AG10803 (cell line): ENCODE measurements at regions not wholly inside any gene's neighbourhood (a gene's known extent, or its start where the extent isn't known, plus 50 kb on each side); places are given as distances from the start of the nearest gene placed in this dataset.
"Not testable (repeated sequence)": the region's sequence is repeated elsewhere in the genome, so short reads cannot be mapped to it uniquely, and the experiment has no call there.

ENCODE experiments used
- DNase-seq: peaks from one replicate; pipeline ENCODE4 v3.0.0; 2010; ENCODE audit warnings: low read depth
- H3K4me3 ChIP-seq: 2 replicates; pipeline ENCODE4 v1.5.1; 2011; ENCODE audit warnings: mild to moderate bottlenecking, low read length, control low read depth
- TF ChIP-seq, protein P1 (sequence below): conservative IDR thresholded peaks from 2 replicates; pipeline ENCODE4 v1.5.1; 2011; ENCODE audit warnings: mild to moderate bottlenecking, low read length, control low read depth, inconsistent platforms

DNA sequence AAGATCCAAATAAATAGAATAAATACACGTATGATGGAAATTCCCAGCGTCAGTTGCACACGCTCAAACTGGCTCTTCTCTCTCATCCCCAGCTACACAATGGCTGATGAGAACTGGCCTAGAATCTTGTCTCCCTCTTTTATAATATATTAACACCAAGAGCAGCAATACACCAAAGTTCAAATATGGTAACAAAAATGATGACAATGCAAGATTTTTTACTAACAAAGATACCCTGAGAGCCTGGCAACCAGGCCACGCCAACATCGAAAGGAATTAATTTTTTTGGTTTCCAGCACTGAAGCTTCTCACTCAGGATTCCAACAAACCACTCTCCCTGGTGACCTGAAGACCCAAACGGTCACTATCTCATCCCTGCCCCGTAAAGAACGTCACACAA lies 302.7 kb upstream of the ID2 start:
- TF ChIP-seq, protein P1, sequence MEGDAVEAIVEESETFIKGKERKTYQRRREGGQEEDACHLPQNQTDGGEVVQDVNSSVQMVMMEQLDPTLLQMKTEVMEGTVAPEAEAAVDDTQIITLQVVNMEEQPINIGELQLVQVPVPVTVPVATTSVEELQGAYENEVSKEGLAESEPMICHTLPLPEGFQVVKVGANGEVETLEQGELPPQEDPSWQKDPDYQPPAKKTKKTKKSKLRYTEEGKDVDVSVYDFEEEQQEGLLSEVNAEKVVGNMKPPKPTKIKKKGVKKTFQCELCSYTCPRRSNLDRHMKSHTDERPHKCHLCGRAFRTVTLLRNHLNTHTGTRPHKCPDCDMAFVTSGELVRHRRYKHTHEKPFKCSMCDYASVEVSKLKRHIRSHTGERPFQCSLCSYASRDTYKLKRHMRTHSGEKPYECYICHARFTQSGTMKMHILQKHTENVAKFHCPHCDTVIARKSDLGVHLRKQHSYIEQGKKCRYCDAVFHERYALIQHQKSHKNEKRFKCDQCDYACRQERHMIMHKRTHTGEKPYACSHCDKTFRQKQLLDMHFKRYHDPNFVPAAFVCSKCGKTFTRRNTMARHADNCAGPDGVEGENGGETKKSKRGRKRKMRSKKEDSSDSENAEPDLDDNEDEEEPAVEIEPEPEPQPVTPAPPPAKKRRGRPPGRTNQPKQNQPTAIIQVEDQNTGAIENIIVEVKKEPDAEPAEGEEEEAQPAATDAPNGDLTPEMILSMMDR, result no peak

GRCh38 chr2:8379549-8379948 lies 302.3 kb upstream of the ID2 start:
- no peak for DNase-seq
- TF ChIP-seq, protein P1, result no peak
- no peak overlapping the region for H3K4me3 ChIP-seq

More for the DNA sequence above, 302.7 kb upstream of the ID2 start:
- no peak for DNase-seq
- no peak overlapping the region for H3K4me3 ChIP-seq

DNA sequence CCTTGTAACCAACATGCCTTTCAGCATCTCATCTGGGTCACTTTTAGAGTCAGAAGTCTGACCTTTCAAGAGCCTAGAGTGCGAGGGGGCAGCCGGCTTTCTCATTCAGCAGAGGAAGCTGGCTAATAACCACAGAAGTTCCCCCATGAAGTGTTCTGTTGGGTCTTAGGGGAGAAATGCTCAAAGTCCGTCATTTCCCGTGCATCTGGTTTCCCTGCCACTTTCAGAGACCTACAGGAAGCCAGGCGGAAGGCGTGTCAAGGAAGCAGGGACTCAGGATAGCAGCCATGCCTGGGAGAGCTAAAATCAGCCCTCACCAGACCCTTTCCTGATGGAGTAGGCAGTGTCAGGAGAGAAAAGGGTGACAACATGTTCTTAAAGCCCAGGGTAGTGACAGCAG lies 301.8 kb upstream of the ID2 start:
- H3K4me3 ChIP-seq, result no peak overlapping the region
- DNase-seq, result no peak

GRCh38 chr2:8380566-8380965 lies 301.3 kb upstream of the ID2 start:
- H3K4me3 ChIP-seq, result no peak overlapping the region
- no peak for DNase-seq
- TF ChIP-seq, protein P1, result no peak

More for the DNA sequence above, 301.8 kb upstream of the ID2 start:
- TF ChIP-seq, protein P1, result no peak

DNA sequence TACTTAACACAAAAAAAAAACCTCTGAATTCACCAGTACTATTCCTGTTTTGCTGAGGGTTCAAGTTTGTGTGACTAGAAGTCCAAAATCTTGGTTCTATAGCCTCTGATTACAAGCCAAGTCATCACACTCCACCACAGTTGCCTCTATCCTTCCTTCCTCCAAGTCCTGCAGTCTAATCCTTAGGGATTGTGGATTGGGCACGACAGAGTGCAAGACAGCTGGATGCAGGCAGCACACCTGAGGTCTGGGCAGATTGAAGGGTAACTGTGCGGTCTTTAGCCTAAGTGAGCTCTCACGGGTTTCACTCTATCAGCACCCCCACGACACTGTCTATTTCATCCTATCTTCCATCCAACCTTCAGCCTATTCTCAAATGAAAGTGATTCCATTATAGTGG lies 299.4 kb upstream of the ID2 start:
- DNase-seq, result no peak
- no peak overlapping the region for H3K4me3 ChIP-seq
- TF ChIP-seq, protein P1, result no peak

- not testable (repeated sequence) for DNase-seq, H3K4me3 ChIP-seq
Measured at GRCh38 chr2:8386748-8387147, 295.1 kb upstream of the ID2 start.

DNA sequence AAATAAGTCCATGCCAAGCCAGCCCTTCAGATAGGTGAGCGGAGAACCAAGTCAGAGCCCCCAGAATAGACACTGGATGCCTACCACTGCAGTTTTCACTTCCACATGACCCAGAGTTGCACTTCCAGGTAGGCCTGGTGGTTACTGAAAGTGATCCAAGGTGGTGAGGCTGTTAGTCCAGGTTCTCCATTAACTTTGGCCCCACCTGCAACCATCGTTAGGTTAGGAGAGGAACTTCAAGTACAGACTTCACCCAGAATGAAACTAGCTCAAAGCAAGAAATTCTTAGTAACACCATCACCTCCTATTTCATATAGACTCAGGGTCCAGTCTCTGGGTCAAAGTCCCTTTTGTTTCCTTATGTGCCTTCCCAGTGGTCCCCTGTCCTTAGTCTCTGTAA lies 293.1 kb upstream of the ID2 start:
- no peak for DNase-seq
- H3K4me3 ChIP-seq, result no peak overlapping the region
- TF ChIP-seq, protein P1, result no peak
